Eye (tissue), 1 donor: ENCODE measurements at regions not wholly inside any gene's neighbourhood (a gene's known extent, or its start where the extent isn't known, plus 50 kb on each side); places are given as distances from the start of the nearest gene placed in this dataset.

Experiments used
- DNase-seq: peaks from one replicate; pipeline ENCODE4 v3.0.0-alpha.2; 2015

DNA sequence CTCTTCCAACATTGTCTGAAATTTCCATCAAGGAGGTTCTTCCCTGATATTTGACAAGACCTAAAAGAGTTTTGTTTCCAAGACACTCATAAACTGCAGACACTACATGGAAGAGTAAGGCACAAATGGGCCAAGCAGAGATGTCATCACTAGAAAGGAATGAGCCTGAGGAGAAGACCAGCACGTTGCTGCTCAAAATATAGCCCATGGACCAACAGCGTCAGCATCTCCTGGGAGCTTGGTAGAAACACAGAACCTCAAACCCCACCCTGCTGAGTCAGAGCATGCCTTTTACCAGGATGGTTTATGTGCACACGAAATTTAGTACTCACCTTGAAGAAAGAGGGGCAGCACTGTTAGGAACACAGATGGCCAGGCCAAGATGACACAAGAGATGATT is 128.7 kb upstream of the MID1 start:
- no peak for DNase-seq

DNA sequence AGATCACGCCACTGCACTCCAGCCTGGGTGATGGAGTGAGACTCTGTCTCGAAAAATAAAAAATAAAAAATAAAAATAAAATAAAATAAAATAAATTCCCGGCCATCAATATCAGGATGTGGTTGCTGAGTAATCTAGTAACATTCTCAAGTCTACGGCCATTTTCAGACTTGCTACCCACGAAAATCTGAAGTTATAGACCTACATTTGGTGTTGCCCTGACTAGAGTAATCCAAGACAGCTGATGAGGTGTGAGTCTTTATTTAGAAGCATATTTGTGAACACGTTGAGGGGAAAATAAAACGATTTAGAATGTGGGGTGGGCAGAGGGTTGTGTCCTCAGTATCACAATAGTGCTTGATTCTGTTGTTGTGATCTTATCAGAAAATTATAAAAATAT is 130.2 kb upstream of the MID1 start:
- no peak for DNase-seq

DNA sequence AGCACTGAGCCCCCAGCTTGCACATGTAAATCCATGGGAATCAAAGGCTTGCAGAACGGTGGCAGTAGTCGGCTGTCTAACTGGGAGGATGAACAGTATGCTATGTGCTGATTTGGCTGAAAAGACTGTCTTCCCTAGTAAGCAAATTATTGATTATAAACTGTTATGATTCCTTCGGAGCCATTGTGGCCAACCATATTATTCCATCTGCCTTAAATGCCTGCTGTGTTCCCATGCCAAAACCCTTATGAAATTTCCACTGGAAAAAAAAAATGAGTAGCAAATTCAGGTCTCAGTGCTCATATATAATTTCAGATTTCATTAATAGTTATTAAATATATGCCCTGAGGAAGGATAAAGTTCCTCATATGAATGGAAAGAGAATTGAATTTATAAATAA is 132.7 kb upstream of the MID1 start:
- DNase-seq = no peak

DNA sequence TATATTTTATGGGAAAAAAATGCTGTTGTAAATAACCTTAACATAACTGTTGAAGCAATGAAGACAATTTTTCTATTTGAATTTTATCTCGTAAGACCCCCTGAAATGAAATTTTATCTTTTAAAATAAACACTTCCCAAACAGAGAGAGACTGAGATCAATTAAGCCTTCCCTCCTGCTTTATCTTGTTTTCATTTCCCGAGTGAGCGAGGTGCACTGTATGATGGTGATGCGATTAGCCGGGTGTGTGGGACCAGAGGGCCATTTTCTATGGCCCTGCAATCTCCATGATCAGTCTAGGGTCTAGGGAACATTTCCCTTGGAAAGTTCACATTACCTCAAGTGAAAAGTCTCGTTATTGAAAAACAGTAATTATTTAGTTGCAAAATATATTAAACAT is 134.1 kb upstream of the MID1 start:
- DNase-seq = no peak

DNA sequence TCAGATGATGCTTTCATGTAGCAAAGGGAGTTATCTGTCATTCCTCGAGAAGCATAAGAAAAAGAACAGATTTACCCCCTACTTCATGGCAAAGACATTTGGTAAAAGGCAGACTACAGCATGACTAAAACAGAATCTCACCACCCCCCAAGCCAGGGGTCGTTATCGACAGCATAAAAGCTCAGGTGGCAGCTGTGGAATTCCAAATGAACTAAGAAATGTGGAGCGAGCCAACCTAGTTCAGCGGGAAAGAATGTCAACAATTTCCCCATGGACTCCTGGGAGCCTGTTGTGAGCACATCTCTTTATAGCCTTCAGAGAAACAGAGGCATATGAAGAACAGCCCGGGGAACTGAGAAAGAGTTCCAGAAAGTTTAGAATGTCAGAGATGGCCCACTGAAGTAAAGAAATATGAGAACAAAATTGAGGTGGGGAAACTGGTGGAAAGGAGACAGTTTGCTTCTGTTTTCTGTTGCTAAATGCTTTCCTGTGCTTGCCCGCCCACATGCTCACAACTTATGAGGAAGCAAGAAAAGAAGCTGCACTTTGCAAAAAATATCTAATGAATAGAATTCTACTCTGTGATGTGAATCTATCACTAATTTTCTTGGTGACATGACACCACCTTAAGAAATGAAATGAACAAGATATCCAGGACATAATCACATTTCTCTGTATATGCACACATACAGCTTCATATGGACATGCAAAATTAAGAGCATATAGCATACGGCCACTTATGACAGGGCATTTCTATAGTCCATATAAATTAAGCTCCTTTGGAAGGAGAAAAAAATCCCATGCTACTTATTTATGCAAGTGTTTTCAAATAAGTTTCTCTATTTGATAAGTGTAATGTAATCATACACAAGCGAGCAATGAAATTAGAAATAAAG is 135.3 kb upstream of the MID1 start:
- peak; percentile 63 for DNase-seq

DNA sequence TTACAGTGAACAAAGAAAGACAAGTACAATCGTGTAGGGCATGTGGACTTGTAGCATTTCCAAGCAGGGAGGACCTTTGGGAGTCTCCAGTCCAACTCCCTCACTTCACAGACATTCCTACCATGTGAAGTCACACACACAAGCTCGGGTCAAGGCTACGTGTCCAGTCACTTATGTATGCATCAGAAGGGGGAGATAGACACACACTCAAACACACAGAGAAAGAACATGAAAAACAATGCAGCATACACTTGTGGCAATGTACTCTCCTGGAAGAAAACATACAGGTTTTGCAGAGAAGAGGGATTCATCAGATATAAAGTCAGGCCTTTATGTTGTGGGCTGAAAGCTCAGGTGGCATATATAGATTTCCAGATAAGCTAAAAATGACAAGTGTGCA is 136.1 kb upstream of the MID1 start:
- peak; percentile 61 for DNase-seq

DNA sequence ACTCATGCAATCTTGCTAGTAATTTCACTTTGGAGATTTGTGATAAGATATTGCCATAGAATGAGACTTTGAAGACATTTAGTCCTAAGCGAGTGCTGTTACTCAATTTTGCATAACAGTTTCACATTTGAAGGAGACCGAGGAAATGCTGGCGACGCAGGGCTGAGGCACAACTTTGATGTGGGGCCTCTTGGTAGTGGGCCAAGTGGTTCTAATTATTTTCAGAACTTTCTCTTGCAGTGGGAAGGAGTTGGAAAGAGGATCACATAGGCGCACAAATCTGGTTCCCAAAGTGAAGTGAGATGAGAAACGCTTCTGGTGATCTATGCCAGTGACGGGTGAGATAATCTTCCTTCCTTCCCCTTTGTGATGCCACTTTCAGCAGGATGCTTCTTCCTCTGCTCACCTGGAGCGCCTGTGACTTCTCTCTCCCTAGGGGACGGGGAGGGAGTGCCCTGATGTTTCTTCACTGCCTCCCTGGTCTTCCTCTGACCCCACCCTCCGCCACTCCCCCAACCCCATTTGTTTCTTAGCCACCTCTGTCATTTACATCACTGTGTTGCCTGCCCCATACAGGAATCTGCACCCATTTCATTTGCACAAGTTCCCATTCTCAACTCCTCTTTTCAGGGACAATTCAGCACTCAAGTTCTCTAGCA is 138.9 kb upstream of the MID1 start:
- peak; percentile 26 for DNase-seq

DNA sequence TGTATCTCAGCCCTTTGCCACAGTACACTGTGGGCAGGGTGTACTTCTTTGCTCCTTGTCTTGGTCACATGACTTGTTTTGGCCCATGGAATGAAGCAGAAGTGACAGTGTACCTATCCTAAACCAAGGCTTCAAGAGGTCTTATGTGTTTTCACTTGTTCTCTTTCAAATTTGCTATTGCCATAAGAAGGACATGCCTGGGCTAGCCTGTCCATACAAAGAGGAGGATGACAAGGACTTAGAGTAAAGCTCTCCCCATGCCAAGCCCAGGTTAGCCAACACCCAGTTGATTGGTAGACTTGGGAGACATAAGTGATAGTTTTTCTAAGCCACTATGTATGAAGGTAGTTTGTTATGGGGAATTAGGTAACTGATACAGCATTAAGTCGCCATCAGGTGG is 141.1 kb upstream of the MID1 start:
- DNase-seq = no peak

DNA sequence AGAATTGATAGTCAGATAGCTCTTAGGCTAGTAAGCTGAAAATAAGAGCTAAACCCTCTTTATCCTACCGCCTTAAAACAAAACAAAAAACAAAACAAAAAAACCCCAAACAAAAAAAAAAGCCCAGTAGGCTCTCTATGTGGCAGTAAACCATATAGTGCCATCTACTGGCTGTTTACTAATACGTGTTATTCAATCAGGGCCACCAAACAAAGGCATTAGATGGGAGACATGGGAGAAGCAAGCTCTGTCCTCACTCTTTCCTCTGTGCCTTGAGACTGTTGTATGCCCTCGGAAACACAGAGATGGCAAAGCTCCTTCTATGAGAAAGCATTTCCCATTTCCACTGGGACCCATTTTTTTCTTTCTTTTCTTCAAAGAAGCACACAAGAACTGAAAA is 148.8 kb upstream of the MID1 start:
- DNase-seq = peak; percentile 74

DNA sequence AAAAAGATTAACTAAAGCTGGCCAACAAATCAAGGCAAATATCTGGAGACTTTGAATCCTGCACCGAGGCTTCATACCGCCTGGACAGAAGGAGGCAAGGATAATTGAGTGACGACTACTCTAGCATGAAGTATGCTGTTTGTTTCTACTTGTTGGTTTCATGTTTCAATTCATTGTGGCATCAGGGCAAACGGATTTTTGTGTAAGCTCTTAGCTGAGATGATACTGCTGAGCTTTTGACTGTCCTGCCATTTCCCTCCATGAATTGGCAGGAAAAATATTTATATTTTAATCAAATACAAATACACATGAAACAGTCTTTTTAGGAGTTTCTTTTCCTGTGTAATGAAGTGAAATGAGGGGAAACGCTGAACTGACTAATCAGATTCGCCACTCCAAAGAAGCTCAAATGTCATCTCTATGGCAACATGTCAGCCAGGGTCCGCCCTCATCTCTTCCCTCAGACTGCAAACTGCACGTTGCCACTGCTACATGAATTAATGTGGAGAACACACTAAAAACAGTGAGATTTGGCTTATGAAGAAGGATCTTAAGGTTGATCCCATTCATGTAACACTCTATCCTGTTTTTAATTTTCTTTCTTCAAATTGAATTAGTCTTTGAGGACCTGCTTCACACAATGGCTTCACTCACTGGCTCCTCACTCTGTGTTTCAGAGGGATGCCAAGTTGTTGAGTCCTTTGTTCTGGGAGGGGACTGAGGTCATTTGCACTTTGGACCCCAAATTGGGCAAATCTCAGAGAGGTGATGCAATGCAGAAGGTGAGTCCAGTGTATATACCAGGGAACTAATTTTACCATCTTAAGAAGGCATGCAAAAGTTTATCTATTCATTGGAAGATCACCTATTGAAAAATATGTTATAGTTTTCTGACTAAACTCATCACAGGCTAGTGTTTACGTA is 149.6 kb upstream of the MID1 start:
- peak; percentile 90 for DNase-seq

DNA sequence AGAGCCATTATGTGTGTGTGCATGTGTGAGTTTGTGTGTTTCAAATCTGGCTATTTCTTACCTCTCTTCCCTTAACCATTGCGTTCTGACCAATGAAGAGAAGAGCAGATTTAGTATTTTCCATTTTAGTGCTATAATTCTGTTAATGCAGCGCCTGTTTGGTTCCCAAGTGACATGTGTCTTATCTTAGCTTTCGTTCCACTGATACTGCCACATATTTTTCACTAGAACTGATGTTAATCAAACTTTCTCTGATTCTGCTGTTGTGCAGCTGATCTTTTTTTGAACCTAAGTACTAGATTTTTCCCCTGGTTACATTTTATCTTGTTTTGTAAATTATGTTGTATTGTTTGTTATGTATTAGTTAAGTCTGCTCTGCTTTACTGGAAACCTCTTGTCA is 152.9 kb upstream of the MID1 start:
- DNase-seq = no peak

DNA sequence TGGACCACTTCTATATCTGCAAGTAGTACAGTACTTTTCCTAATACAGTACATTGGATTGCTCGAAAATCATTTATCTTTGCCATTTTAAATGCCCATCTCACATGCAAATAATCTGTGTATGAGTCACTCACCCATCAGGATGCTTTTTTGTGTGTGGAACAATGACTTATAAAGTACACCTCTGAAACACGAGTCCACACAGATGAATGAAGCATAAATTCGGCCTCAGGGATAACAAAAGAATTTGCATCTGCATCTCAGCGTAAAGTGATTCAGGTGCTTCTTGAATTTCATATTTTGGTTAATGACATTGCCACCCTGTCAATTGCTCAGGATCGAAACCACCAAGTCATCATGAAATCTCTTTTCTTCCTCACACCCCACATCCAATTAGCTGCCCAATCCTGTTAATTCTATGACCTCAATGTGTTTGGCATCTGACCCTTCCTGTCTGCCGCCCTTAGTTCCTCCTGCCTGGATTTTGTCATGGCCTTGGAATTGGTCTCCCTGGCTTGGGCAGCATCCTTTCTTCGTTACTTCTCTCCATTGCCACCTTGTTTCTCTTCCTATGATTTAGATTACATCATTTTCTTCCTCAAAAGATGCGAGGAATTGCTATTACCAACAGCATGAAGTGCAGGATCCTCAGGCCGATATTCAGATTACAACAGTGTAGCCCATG is 161.6 kb upstream of the MID1 start:
- no peak for DNase-seq

DNA sequence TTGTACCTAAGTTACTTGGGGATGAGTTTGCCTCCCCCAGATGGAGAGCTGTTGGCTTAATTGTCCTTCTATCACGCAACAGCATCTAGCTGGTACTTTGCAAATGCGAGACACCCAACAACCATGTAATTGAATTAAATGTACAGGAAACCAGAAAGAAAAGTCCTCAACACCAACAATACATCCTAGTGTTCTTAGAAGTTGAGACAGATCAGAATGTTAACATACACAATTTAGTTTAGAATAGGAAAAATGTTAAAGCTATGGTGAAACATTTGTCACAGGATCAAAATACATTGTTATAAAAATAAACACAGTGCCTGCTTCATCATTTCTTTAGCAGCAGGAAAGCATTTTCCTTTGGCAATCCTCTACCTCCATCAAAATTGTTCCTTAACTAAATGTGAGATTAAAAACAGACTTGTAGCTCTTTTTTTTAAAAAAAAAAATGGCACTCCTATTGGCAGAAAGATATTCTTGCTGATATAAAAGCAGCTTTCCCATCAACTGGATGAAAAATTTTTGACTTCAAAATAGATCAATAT is 163.1 kb upstream of the MID1 start:
- DNase-seq = peak; percentile 17

DNA sequence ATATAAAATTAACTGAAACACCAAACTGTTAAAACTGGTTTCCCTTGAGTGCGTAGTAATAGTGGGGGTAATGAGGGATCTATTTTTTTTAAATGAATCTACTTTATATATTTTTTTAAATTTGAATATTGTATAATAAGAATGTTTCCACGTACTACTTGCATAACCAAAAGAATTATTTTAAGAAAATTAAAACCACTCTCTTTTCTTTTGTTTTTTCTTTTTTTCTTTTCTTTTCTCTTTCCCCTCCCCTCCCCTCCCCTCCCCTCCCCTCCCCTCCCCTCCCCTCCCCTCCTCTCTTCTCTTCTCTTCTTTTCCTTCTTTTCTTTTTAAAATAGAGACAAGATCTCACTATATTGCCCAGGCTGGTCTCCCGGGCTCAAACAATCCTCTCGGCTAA is 166.9 kb upstream of the MID1 start:
- DNase-seq = no peak

DNA sequence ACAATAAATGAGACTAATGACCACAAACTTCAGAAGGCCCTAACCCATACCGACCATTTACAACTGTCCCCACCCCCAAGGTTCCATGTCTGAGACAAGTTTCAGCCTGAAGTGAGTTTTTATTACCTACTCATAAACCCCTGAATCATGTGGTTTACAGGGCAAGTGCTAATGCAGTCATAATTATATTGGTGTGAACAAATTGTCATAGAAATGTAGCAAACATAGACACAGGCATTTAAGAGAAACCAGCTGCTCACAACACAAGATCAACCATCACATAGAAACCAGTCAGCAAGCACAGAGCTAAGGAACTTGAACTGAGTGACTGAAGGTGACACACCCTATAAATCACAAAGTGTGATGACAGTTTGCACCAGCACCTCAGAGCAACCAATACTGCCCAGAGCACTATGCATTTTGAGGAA is 173.8 kb upstream of the MID1 start:
- no peak for DNase-seq

DNA sequence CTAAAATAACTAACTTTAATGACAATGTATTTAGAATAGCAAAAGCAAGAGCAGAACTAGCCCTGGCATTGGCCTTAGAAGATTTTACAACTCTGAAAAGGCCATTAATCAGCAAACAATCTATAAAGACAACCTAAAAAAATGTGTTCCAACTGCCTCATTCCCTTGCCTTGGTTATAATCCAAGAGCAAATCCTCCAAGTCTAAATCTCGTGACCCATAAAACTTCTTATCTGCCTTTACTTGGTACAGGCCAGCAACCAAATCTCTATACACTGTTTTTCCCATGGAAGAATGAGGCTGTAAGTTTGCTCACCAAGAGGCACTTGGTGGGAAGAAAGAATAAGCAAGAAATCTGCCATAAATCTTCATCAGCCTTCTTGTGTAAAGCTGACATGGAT is 175.3 kb upstream of the MID1 start:
- DNase-seq = no peak

DNA sequence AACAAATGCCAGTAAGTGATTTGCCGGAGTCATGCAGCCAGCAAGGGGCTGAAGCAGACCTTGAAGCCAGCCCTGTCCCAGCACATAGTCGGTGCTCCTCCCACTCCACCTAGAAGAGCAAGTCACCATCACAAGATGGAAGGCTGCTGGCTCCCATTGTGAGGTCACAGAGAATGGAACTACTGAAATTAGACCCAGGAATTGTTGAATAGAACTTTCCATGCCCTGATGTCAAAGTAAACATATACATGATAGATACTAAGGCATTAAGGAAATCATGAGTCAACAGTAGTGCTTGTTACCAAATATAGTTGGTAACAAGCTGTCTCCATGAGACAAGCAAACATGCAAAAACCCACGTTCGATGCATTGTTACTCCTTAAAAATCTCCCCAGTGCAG is 177.1 kb upstream of the MID1 start:
- DNase-seq = no peak

DNA sequence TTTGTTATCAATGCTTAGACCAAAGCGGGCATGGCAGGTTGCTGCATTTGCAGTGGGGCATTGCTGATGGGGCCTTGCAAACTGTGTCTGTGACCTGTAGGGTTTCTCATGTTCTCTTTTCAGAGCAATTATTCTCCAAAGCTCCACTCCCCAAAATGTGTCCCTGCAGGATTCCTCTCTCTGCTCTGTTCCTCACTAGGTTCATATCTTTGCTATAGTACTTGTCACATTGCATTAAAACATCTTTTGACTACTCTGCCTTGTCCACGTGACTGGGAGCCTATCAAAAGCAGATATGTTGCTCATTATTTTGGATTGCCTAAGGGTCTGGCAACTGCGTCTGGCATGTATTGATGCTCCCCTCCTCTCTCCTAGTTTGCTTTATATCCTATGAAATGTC is 177.7 kb upstream of the MID1 start:
- DNase-seq = peak; percentile 57

DNA sequence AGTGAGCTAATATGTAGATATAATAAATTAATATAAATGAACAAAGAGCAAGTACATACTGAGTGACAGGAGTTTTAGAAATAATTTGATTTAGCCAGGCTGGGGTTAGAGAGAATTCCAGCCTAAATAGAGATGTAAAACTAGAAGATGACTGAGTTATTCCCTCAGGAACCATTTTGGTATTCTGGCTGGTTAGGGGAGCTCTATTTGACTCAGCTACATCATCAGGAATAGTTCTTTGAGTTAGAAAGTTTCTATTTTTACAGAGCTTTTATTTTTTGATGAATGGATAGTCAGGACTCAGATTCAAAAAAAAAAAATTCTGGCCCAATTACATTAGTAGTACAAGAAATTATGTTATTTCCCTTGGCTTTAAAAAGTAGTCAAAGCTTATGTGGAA is 180.4 kb upstream of the MID1 start:
- DNase-seq = no peak

DNA sequence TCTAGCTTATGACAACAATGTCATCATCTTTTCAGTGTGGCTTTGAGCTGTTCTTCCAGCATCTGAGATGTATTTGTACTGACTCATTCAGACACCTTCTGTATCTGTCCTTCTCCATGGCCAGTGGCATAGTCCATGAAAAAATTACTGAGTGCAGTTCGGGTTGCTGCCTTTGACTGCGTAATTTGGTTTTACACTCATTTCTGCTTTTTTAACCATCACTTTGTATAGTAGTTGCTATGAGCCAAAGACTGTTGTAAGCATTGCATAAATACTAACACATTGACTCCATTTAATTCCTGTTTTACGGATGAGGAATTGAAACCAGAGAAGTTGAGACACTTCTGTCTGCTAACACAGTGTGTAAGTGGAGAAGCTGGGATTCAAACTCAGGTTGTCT is 190.7 kb upstream of the MID1 start:
- DNase-seq = no peak

DNA sequence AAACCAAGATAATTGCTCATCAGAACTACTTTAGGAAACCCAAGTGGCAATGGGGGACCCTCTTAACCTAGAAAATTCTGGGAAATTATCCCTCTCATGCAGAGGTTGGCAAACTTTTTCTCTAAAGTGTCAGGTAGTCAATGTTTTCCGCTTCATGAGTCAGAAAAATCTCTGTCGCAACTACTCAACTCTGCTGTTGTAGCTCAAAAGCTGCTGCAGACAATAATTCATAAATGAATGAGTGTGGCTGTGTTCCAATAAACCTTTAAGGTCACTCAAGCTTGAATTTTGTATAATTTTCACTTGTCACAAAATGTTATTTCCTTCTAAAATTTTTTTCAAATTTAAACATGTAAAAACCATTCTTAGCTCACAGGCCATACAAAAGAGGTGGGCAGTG is 193.4 kb upstream of the MID1 start:
- DNase-seq = no peak

DNA sequence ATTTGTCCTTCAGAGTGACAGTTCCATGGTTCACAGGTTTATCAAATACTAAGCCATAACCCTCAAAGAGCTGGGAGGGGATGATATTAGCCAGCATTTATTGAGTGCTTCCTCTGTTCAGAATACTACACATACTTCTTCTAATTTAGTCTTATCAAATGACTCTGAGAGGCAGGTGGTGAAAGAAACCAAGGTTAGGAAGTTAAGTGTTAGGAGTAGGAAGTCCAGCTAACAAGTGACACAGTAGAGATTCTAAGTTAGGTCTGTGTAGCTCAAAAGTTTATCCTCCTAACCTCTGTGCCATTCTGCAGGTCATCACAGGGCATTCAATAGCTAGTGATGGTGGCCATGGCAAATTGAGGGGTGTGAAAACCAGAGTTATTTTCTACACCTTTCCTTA is 198.3 kb upstream of the MID1 start:
- no peak for DNase-seq

DNA sequence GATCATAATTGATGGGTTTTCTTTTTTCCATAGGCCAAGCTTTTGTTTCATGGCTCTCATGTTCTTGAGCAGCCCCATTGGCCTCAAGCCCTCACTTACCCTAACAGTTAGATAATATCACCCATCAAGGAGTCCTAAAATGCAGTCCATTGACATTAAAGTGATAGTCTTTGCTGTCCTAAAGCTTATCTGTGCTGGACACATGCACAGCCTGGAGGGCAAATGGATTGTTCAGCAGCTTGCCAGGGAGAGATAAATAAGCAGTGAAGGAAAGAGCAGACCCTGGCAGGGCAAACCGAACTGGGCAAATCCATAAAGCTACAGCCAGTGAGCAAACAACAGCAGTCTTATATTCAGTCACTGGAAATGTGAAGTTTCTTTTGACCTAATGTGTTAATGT is 199.6 kb upstream of the MID1 start:
- no peak for DNase-seq
